GM19324 (cell line): ENCODE measurements at regions not wholly inside any gene's neighbourhood (a gene's known extent, or its start where the extent isn't known, plus 50 kb on each side); places are given as distances from the start of the nearest gene placed in this dataset.

Source experiments
- ATAC-seq: cut with Tn5 transposase; IDR thresholded peaks from one replicate; pipeline ENCODE4 v1.9.1; 2021; ENCODE audit warnings: mild to moderate bottlenecking, moderate library complexity; ENCODE audit not compliant: unreplicated experiment, low FRiP score

DNA sequence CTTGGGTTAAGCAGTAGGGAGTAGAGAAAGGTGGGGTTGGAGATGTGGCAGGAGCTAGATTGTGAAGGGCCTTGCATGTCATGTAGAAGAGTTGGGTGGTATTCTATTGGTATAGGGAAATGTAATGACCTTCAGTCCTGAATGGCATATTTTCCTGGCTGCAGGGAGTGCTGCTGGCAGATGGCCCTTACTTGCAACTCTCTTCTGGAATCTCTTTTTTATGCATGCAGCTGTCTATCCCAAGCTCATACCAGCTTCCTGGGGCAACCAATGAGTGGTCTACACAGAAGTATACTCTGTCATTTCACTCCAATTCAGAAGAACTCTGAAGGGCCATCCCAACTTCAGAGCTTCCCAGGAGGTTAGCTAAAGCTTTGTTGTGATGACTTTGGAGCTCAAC, 144.7 kb upstream of the ANKRD28 start:
- no peak for ATAC-seq

DNA sequence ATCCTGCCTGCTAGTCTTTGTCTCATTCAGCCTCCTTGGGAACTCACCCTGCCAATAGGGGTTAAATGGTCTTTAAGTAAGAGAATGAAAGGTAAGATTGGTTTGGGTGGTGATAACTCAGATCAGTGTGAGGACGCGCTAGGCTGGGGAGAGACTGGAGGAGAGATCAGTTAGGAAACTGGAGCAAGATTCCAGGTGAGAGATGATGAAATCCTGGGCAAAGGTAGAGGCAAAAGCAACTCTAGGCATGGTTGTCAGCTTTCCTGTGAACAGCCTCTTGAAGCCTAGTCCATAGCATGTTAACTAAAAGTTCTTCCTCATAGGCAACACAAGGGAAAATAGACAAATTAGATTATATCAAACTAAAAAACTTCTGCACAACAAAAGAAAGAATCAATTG, 145.2 kb upstream of the ANKRD28 start:
- no peak for ATAC-seq

DNA sequence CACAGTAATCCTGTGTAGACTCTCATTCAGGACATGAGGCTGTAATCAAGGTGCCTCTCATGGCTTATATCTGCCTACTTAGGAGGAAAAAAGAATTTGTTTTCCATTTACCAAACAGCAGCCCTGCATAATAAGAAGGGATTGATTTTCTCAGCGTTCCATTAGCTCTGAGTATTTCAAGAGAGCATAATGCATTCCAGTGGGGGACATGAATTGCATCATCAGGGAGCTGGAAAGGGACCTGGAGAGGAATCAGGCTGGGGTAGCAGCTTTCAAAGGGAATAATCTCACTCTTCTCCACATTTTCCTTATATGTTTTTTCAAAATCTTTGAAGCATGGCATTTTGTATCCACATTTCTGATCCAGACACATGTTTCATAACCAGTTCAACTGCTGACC, 150.6 kb upstream of the ANKRD28 start:
- no peak for ATAC-seq

DNA sequence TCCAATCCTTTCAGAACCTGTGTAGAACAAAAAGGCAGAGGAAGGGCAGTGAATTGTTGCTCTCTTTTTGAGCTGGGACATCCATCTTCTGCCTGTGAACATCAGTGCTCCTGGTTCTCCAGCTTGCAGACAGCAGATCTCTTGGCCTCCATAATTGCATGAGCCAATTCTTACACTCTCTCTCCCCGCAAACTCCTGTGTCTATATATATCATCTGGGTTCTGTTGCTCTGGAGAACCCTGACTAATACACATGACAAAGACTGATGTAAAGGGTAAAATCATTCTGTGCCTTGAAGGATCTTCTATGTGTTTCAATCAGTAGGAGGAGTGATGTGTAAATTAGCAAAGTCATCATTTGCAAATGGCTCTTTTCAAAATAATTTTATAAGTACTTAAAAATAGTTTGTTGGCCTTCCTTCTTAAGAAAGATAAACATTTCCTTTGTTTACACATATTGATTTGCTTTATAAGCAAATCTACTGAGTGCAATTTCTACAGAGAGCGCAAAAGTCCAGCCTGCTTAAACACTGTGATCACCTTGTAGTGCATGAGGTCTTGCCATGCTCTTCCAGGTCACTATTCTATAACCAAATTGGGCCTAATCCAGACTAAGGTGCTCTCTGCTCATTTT, 154.9 kb upstream of the ANKRD28 start:
- ATAC-seq: no peak

DNA sequence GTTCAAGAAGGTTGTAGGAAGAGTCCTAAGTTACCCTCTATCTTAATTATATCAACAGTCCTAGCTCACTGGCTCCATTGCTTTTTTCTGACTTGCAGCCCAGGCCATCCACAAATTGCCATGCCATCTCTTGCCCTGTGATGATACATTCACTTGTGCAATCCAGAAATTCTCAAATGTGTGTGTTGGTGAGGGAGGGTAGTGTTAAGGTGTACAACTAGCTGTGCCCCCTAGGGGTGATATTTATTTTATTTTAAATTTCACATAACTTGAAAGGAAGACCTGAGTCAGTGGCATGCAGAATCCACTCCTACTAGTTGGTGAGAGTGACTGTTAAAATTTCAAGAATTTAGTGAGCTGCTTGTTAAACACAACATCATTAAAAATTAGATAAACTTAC, 156.1 kb upstream of the ANKRD28 start:
- no peak for ATAC-seq

DNA sequence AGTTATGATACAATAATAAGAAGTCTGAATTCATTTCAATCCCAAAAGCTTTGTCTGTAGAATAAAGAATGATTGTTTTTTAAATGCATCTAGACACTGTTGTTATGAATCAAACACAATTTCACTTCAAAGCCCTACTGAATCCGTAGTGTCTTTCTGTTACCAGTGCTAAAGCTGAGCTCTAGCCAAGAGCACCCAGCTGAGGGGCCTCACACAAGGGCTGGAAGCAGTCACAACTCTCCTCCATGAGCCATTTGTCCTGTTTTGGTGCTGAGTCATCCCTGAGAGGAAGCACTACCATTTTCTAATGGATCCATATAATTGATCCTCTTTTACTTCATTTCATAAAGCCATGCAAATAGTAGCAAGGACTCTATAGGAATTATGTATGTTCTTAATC, 158.2 kb upstream of the ANKRD28 start:
- no peak for ATAC-seq

DNA sequence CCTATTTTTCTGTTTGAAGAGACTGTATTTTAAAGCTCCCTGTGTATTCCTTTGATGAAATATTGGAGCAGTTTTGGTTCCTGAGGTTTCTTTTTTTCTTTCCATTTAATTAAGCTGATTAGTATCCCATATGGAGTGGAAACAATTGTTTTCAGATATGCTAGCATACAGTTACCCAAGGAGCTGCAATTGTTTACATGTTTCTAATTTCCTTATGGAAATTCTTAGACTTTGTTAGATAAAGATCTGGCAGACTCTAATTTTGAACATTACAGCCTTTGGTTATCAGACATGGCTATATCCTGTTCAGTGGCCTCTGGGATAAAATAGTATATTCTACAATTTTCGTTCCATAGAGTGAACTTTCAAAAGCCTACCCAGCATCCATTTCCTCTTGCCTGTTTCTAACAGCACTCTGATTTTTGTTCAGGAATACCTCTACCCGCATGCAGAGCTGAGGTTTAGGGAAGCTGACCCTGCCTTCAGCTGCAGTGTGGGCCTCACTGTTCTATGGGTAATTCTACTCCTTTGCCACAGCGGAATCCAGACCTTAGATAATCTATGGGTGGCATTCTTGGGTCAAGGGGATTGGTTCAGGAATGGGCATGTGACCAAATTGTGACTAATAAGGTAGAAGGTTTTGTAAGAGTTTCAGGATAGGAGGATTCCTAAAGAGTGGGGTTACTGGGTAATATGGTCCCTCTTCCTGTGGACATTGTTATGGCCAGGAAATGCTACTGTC, 161.1 kb upstream of the ANKRD28 start:
- no peak for ATAC-seq

DNA sequence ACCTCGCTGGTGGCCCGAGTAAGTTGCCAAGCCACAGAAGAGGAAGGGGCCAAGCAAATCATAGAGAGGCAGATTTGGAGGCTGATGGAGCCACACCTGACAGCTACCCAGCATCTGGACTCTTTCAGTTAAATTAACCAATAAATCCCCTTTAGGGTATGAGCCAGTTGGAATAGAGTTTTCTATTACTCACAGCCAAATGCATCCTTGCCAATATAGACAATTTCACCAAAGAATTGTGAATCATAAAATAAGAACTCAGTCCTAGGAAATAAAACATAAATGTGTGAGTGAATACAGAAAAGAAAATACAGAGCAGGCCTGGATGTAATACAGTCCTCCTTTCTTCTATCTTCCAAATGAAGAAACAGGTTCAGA, 161.6 kb upstream of the ANKRD28 start:
- no peak for ATAC-seq

DNA sequence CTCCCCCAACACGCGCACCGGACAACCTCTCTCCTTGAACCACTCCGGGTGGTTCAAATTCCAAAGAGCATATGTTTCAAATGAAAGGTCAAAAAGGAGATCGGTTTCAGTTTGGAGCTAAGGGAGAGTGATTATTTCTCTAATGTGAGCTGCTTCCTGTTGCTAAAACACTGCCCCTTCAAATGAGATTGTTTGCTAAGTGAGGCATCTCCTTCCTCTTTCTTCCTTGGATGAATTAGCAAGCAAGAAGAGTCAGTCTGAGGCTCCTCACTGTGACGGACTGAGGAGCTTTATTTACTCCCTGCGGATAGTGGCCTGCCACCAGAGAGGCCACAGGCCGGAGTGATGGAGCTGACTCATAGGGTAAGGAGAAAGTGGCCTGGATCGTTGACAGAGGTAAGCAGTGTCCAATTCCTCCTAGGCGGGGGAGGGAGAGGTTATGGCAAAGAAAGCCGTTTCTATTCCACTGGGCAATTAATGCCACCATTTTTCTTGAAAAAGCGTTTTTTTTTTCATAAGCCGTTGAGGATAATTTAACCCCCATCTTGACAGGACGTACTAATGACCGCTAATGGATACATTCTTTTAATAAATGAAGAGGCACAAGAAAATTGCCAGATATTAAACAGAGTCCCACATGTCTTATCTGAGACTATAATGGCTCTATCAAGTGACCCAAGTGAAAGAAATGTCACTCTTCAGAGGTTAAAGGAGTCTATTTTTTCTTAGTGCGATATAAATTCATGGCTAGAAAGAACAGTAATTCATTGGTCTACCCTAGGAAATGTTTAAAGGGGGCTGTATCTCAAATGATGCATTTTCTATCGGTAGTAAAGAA, 167.0 kb upstream of the ANKRD28 start:
- no peak for ATAC-seq

DNA sequence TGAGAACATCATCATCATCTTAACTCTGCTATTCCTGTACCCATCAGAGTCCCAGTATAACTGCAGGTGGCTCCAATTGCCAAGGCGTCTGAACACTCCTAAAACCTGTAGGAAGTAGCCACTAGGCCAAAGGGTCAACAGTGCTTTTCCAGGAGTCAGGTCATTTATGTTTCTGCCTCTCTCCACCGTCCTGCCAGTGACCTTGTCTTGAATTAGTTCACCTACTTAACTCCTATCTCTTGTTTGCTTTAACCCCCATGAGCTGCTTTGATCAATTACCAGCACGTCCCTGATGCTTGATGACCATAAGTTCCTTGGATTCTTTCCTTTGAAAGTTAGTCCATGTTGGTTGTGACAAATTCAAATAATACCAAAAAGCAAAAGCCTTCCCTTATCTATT, 169.8 kb upstream of the ANKRD28 start:
- no peak for ATAC-seq

DNA sequence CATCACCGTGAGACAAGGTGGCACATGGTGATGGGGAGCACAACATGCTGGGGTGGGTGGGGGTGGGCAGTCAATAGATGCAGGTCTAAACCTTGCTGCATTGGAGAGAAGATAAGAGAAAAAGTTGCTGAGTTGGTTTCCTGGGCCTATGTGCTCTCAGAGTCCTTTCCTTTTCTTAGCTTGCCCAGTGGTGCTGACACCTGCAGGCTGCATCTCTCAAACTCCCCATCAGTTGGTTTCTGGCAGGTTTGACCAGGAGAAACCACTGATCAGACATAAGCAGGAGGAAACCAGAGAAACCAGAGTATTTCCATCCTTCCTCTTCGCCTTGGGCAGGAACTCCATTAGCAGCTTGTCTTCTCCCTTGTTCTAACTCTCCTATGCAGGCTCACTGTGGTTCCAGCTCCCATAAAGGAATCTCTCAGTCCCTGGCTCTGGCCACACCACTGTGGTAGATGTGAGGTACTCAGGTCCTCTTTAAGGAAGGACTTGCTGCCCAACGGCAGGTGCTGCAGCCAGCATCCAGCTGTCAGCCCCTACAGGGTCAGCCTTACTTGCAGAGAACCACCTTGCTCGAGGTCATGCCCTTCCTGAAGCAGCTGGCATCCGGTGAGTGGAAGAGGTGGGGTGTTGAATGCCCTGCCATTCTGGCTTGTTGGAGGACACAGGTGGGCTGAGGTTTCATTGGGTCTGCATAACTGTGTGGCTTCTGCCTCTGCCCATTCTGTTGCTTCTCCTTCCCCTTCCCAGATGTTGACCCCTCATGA, 172.3 kb upstream of the ANKRD28 start:
- ATAC-seq: no peak

DNA sequence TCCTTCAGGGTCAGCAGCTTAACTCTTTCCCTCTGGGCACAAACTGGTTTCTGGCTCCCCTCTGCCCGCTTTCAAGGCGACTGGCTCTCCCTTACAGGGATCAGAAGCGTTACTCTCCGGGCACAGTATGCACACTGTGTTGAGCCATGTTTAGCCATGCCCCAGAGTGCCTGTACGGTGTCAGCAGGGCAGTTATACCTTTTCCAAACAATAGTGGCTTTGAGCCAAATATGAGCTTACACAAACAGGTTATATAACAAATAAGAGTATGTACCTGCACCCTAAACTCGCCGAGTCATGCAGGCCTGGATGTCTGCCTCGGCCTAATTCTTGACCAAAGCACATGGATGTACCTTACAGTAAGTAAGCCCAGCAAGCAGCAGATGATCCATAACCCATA, 175.6 kb upstream of the ANKRD28 start:
- no peak for ATAC-seq

DNA sequence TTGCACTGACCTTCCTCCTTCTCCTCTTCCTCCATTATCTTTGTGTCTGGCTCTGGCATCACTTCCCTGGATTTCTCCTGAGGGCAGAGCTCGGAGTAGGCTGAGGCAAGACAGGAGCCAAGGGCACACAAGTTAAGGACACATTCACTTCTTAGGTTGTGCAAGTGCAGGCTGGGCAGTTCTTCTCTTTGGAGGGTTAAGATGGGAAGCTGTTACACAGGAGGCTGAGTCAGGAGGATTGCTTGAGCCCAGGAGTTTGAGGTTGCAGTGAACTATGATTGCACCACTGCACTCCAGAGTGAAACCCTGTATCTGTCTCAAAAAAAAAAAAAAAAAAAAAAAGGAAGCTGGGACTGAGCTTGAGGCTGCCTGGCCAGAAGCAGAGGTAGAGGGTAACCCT, 176.2 kb upstream of the ANKRD28 start:
- ATAC-seq: no peak

DNA sequence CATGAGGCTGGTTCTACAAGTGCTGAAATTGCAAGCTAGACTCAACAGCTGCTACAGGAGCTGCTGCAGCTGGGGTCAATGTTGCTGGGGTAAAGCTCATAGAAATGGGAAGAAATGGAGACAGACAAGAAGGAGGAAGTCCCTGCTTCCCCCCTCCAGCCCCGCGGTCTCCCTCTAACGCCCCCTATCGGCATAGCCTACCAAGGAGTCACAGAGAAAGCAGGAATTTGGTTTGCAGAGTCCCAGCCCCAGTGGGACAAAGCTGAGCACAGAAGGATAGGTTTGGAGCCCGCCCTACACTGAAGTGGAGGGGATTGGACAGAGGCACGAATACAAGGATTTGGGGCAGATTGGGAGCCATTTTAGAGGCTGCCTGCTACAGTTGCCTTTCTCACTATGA, 176.9 kb upstream of the ANKRD28 start:
- no peak for ATAC-seq

DNA sequence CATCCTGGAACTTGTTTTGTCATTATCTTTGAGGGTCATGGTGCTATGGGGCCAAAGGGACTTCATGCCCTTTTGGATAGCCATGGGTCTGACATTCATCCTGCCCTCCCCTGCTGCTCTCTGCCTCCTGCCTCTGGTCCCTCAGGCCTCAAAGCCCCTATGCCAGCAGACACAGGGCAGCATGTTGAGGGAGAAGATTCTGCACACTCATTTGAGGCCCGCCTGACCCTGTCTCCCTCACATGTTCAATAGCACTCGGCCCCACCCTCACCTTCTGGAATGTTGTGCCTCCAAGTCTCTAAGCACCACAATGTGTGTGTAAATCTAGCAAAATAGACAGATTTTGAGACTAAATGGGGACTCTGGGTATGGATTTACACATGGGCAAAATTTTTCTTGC, 178.7 kb upstream of the ANKRD28 start:
- no peak for ATAC-seq

DNA sequence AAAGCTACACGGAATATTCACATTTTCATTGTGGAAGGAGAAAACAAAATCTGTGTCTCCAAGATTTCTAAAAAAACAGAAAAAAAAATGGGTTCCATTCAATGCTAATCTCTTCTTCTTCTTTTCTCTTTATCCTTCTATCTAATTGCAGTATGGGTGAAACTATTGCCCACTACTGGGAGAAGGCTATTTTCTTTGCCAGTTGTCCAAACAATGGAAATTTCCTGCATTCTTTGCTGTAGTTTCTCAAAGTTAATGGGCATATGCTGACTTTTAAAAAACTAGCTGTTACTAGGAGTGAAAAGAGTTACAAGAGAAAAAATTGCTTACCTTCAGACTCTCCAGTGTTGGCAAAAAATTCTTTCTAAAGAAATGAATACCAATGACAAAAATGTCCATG, 179.3 kb upstream of the ANKRD28 start:
- ATAC-seq: no peak

DNA sequence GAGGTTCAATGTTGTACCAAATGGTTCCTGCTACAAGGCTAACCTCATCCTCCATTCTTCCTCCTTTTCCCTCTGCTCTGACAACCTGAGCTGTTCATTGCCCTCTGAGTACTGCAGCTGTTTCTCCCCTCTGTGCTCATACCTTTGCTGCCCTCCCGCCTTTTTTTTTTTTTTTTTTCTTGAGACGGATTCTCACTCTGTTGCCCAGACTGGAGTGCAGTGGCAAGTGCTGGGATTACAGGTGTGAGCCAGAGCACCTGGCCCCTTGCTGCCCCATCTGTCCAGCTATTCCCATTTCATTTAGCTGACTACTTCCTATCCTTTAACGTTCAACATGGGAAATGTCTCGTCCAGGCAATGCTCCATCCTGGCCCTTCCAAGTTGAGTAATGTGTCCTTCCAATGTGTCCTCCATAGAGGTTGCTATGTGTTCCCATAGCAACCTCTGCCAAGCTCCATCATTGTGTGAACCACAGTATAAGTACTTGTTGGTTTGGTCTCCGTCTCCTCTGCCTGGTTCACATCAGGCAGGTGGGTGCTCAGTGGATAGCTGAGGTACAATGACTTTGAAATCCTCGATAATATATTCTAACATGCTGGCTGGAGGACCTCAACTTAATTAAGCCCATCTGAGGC, 179.9 kb upstream of the ANKRD28 start:
- no peak for ATAC-seq

DNA sequence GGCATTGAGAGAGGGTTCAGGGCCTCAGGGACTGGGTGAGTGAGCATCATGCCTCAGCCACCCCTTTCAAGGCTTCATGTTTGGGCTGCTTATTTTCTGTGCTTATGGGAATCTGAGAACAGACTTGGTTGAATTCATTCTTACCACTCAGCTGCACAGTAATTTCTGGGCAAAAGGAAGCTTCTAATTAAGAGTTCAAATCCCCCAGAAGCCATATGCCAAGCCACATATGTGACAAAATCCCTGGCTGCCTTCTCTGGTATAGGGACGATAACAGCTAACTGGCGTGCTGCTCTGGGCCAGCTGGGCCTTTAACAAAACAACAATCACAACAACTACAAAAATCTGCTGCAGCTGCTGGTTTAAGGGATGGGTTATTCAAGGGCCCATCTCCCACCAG, 181.0 kb upstream of the ANKRD28 start:
- no peak for ATAC-seq

DNA sequence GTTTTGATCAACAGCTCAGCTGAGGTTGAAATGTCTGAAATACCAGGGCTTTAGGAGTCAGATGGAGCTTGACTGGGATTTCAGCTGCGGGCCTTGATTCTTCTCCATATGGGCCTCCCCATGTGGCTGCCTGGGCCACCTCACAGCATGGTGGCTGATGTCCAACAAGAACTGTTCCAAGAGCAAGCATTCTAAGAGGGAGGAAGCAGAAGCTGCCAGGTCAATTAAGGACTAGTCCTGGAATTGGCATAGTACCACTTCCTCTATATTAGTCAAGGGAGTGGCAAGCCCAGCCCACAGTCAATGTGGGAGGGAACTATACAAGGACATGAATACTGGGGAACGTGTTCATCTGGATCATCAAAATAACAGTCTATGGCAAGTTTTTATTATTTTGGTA, 181.7 kb upstream of the ANKRD28 start:
- ATAC-seq: no peak

DNA sequence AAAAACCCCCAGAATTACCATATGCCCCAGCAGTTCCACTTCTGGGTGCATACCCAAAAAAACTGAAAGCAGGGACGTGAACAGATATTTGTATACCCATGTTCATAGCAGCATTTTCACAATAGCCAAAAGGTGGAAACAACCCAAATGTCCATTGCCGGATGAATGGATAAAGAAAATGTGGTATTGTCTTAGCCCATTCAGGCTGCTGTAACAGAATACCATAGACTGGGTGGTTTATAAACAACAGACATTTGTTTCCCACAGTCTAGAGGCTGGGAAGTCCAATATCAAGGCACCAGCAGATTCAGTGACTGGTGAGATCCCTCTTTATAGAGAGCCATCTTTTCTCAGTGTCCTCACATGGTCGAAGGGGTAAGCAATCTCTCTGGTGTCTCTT, 182.1 kb upstream of the ANKRD28 start:
- ATAC-seq: no peak

DNA sequence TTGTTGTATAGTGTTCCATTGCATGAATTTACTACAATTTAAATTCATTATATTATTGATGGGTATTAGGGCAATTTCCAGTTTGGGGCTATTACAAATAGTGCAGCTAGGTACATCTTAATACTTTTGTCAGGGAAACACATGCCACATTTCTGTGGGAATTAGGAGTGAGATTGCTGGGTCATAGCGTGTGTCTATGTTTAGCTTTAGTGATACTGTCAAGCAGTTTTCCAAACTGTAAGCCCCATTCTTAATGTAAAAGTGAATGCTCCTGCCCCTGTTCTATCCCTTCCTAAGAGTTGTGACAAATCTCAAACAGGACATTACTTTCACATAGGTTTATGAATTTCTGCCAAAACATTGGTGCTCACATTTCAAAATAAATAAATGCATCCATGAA, 184.5 kb upstream of the ANKRD28 start:
- ATAC-seq: no peak
